DND-41 (cell line): ENCODE measurements at regions not wholly inside any gene's neighbourhood (a gene's known extent, or its start where the extent isn't known, plus 50 kb on each side); places are given as distances from the start of the nearest gene placed in this dataset.

Experiments used
- ATAC-seq: fragments of 200-7000 bp; cut with Tn5 transposase; 3 replicates; pipeline ENCODE4 v1.9.1; 2021; ENCODE audit warnings: low read depth; ENCODE audit not compliant: insufficient read depth
- DNase-seq: peaks from one replicate; pipeline ENCODE4 v3.0.0-alpha.2; 2020
- H2AFZ ChIP-seq: 2 replicates; pipeline ENCODE4 v1.6.0; 2012; ENCODE audit warnings: low read depth, low read length
- H3K27ac ChIP-seq: 2 replicates; pipeline ENCODE4 v1.5.1; 2012; ENCODE audit warnings: low read length, inconsistent platforms
- H3K27me3 ChIP-seq: fragments of 200-600 bp; sonication (generic); 2 replicates; pipeline ENCODE4 v1.6.0; 2012; ENCODE audit warnings: low read length, mild to moderate bottlenecking, inconsistent platforms; ENCODE audit not compliant: insufficient read depth, poor library complexity
- H3K36me3 ChIP-seq: 2 replicates; pipeline ENCODE4 v1.5.1; 2012; ENCODE audit warnings: low read length, inconsistent platforms; ENCODE audit not compliant: insufficient read depth
- H3K4me1 ChIP-seq: 2 replicates; pipeline ENCODE4 v1.5.1; 2012; ENCODE audit warnings: mild to moderate bottlenecking, low read length; ENCODE audit not compliant: insufficient read depth
- H3K4me2 ChIP-seq: 2 replicates; pipeline ENCODE4 v1.6.0; 2012; ENCODE audit warnings: mild to moderate bottlenecking, moderate library complexity, low read length, inconsistent platforms; ENCODE audit not compliant: insufficient read depth
- H3K4me3 ChIP-seq, 2 experiments: fragments of 200-600 bp in 1 of 2; shearing (Covaris generic) in 1 of 2; 2 replicates each; pipeline ENCODE4 v1.5.1; 2012 to 2016; ENCODE audit warnings: inconsistent platforms in 2 of 2, low read length in 2 of 2, mild to moderate bottlenecking in 2 of 2, low read depth in 1 of 2, moderate library complexity in 1 of 2
- H3K79me2 ChIP-seq: 2 replicates; pipeline ENCODE4 v1.6.0; 2012; ENCODE audit warnings: low read length, inconsistent platforms; ENCODE audit not compliant: insufficient read depth
- H3K9ac ChIP-seq: 2 replicates; pipeline ENCODE4 v1.6.0; 2012; ENCODE audit warnings: low read depth, mild to moderate bottlenecking, inconsistent platforms, low read length, moderate library complexity
- H3K9me3 ChIP-seq: 2 replicates; pipeline ENCODE4 v1.5.1; 2012; ENCODE audit warnings: low read length, moderate library complexity, mild to moderate bottlenecking, inconsistent platforms; ENCODE audit not compliant: insufficient read depth, severe bottlenecking
- H4K20me1 ChIP-seq: 2 replicates; pipeline ENCODE4 v1.6.0; 2012; ENCODE audit warnings: low read length; ENCODE audit not compliant: insufficient read depth
- CTCF ChIP-seq: IDR thresholded peaks from 2 replicates; pipeline ENCODE4 v1.5.1; 2012; ENCODE audit warnings: borderline replicate concordance, low read length, moderate library complexity, mild to moderate bottlenecking; ENCODE audit not compliant: poor library complexity, severe bottlenecking; ENCODE audit errors: extremely low read depth
- EZH2 ChIP-seq: IDR thresholded peaks from 3 replicates; pipeline ENCODE4 v1.6.1; 2012; ENCODE audit warnings: borderline replicate concordance, low read depth, mild to moderate bottlenecking, moderate library complexity, low read length, inconsistent platforms; ENCODE audit not compliant: severe bottlenecking

- no peaks in the 10 kb centered on the region for H3K9me3 ChIP-seq
- no peak overlapping the region for H3K4me2 ChIP-seq
- H4K20me1 ChIP-seq: no peaks in the 10 kb centered on the region
- H3K36me3 ChIP-seq: no peaks in the 10 kb centered on the region
- no peak for ATAC-seq
- H3K9ac ChIP-seq: no peak overlapping the region
- TF ChIP-seq EZH2: no peak
- no peak for TF ChIP-seq CTCF
- H2AFZ ChIP-seq: no peak overlapping the region
- DNase-seq: no peak
- H3K27ac ChIP-seq: no peak overlapping the region
- H3K27me3 ChIP-seq: peaks cover 5% of the 10 kb centered on the region
- no peaks in the 10 kb centered on the region for H3K79me2 ChIP-seq
- H3K4me3 ChIP-seq: no peak overlapping the region
- H3K4me1 ChIP-seq: no peaks in the 10 kb centered on the region
Observed at GRCh38 chr7:3149231-3149995, 105.7 kb upstream of the CARD11 start.

GRCh38 chr7:3150027-3150426 lies 106.4 kb upstream of the CARD11 start:
- no peaks in the 10 kb centered on the region for H3K79me2 ChIP-seq
- no peaks in the 10 kb centered on the region for H3K4me1 ChIP-seq
- ATAC-seq (no peak), DNase-seq (no peak)
- no peaks in the 10 kb centered on the region for H3K9me3 ChIP-seq
- H3K9ac ChIP-seq: no peak overlapping the region
- no peaks in the 10 kb centered on the region for H3K36me3 ChIP-seq
- TF ChIP-seq CTCF (no peak), EZH2 (no peak)
- peaks cover 5% of the 10 kb centered on the region for H3K27me3 ChIP-seq
- H3K27ac ChIP-seq: no peak overlapping the region
- no peak overlapping the region for H3K4me3 ChIP-seq
- H2AFZ ChIP-seq: no peak overlapping the region
- no peak overlapping the region for H3K4me2 ChIP-seq
- H4K20me1 ChIP-seq: no peaks in the 10 kb centered on the region

GRCh38 chr7:3151784-3152183 lies 108.1 kb upstream of the CARD11 start:
- no peak overlapping the region for H3K27ac ChIP-seq
- H3K79me2 ChIP-seq: no peaks in the 10 kb centered on the region
- no peaks in the 10 kb centered on the region for H3K9me3 ChIP-seq
- no peaks in the 10 kb centered on the region for H3K4me1 ChIP-seq
- H3K4me3 ChIP-seq: no peak overlapping the region
- H4K20me1 ChIP-seq: no peaks in the 10 kb centered on the region
- H3K27me3 ChIP-seq: no peaks in the 10 kb centered on the region
- no peaks in the 10 kb centered on the region for H3K36me3 ChIP-seq
- TF ChIP-seq CTCF: no peak
- no peak for TF ChIP-seq EZH2
- DNase-seq (no peak), ATAC-seq (no peak)
- no peak overlapping the region for H3K9ac ChIP-seq
- no peak overlapping the region for H2AFZ ChIP-seq
- no peak overlapping the region for H3K4me2 ChIP-seq

GRCh38 chr7:3152714-3153113 lies 109.0 kb upstream of the CARD11 start:
- H2AFZ ChIP-seq: no peak overlapping the region
- no peaks in the 10 kb centered on the region for H3K79me2 ChIP-seq
- no peak for ATAC-seq
- H3K4me2 ChIP-seq: no peak overlapping the region
- H3K27ac ChIP-seq: no peak overlapping the region
- H3K4me3 ChIP-seq: no peak overlapping the region
- DNase-seq: no peak
- H3K9ac ChIP-seq: no peak overlapping the region
- H3K36me3 ChIP-seq: no peaks in the 10 kb centered on the region
- no peaks in the 10 kb centered on the region for H4K20me1 ChIP-seq
- no peaks in the 10 kb centered on the region for H3K27me3 ChIP-seq
- TF ChIP-seq EZH2 (no peak), CTCF (no peak)
- H3K9me3 ChIP-seq: no peaks in the 10 kb centered on the region
- no peaks in the 10 kb centered on the region for H3K4me1 ChIP-seq
